AG09309 (cell line): ENCODE measurements at regions not wholly inside any gene's neighbourhood (a gene's known extent, or its start where the extent isn't known, plus 50 kb on each side); places are given as distances from the start of the nearest gene placed in this dataset.

Source experiments
- DNase-seq: peaks from one replicate; pipeline ENCODE4 v3.0.0-alpha.2; 2010; ENCODE audit warnings: low read depth
- H3K4me3 ChIP-seq: 2 replicates; pipeline ENCODE4 v1.5.1; 2011; ENCODE audit warnings: mild to moderate bottlenecking, low read depth, low read length, moderate library complexity; ENCODE audit not compliant: control insufficient read depth
- CTCF ChIP-seq: IDR thresholded peaks from 2 replicates; pipeline ENCODE4 v1.5.1; 2011; ENCODE audit warnings: mild to moderate bottlenecking, low read depth, low read length, inconsistent platforms; ENCODE audit not compliant: insufficient read depth, control insufficient read depth; ENCODE audit errors: missing control alignments

- no peak overlapping the region for H3K4me3 ChIP-seq
- no peak for TF ChIP-seq CTCF
- no peak for DNase-seq
Measured at GRCh38 chr2:19442731-19443130, 84.3 kb upstream of the OSR1 start.

- no peak for TF ChIP-seq CTCF
- H3K4me3 ChIP-seq = no peak overlapping the region
- DNase-seq = no peak
Measured at GRCh38 chr2:19439081-19439480, 80.7 kb upstream of the OSR1 start.

GRCh38 chr2:19435815-19436214 is 77.4 kb upstream of the OSR1 start:
- no peak overlapping the region for H3K4me3 ChIP-seq
- peak; percentile 54 for DNase-seq
- no peak for TF ChIP-seq CTCF

GRCh38 chr2:19434413-19434812 is 76.0 kb upstream of the OSR1 start:
- DNase-seq = no peak
- no peak for TF ChIP-seq CTCF
- no peak overlapping the region for H3K4me3 ChIP-seq

GRCh38 chr2:19426941-19427340 is 68.5 kb upstream of the OSR1 start:
- no peak for TF ChIP-seq CTCF
- no peak for DNase-seq

GRCh38 chr2:19426144-19426543 is 67.7 kb upstream of the OSR1 start:
- TF ChIP-seq CTCF = no peak

More at GRCh38 chr2:19426941-19427340, 68.5 kb upstream of the OSR1 start:
- no peak overlapping the region for H3K4me3 ChIP-seq

GRCh38 chr2:19425419-19425818 is 67.0 kb upstream of the OSR1 start:
- no peak for DNase-seq
- TF ChIP-seq CTCF = no peak
- no peak overlapping the region for H3K4me3 ChIP-seq

More at GRCh38 chr2:19426144-19426543, 67.7 kb upstream of the OSR1 start:
- DNase-seq = no peak
- H3K4me3 ChIP-seq = no peak overlapping the region
